Stimulated activated CD4-positive, alpha-beta T cell treated with anti-CD3 and anti-CD28 coated beads, TNF-alpha, amount 100 ng/mL, for 24 hours (primary cell): ENCODE measurements at regions not wholly inside any gene's neighbourhood (a gene's known extent, or its start where the extent isn't known, plus 50 kb on each side); places are given as distances from the start of the nearest gene placed in this dataset.

Source experiments
- DNase-seq, 3 experiments: peaks; one replicate each; pipeline ENCODE4 v3.0.0-alpha.2; 2020; ENCODE audit warnings: low read depth in 3 of 3

GRCh38 chr11:39294648-39295047, 2164.8 kb downstream of the LRRC4C start:
- no peak for DNase-seq

DNA sequence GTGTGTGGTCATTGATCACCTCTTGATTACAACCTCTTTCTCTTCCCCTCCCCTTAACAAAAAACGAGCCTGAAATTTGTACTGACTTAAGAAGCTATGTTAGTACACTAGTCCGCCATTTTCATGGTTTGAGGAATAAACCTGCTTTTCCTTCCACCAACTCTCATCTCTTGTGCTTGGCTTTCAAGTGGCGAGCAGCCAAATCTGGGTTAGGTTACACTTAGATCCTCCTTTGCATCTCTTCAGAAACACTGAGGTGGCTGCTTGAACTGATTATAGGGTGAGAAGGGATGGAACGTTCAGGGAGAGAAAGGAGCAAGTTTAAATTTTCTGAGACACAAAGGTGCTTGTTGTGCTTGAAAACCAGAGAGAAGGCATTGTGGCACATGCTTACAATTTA, 2171.4 kb downstream of the LRRC4C start:
- no peak for DNase-seq

GRCh38 chr11:39268176-39268690, 2191.2 kb downstream of the LRRC4C start:
- DNase-seq, result no peak

DNA sequence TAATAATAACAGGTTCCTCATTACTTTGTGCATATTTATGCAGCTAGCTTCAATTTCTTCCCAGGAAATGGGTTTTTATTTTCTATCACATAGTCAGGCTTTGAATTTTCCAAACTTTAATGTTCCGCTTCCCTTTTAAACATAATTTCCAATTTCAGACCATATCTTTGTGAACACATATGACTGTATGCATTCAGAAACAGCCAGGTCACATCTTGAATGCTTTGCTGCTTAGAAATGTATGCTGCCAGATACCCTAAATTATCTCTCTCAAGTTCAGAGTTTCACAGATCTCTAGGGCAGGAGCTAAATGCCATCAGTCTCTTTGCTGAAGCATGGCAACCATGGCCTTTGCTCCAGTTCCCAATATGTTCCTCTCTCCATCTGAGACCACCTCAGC, 2203.8 kb downstream of the LRRC4C start:
- no peak for DNase-seq

GRCh38 chr11:39249566-39250365, 2209.7 kb downstream of the LRRC4C start:
- no peak for DNase-seq

- DNase-seq, result no peak
Measured at GRCh38 chr11:39247570-39248137, 2211.8 kb downstream of the LRRC4C start.

- no peak for DNase-seq
Measured at GRCh38 chr11:39239553-39239952, 2219.9 kb downstream of the LRRC4C start.

DNA sequence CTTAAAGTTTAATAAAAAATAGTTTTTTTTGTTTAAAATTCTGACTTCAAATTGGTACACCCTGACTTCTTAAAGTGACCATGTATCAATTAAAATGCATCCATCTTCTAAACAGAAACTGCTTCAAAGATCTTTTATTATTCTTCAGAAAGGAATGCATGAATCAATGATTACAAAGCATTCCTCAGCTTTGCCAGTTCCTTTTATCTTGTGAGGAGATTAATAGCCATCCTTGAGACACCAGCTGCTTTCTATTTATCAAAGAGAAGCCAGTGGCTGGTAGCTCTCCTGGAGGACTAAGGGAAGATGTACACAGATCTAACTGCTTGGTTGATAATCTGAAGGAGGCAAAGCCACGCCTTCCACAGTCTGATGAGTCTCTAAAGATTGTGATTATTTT, 2222.5 kb downstream of the LRRC4C start:
- no peak for DNase-seq

- DNase-seq, result no peak
Measured at GRCh38 chr11:39221550-39222138, 2237.8 kb downstream of the LRRC4C start.

DNA sequence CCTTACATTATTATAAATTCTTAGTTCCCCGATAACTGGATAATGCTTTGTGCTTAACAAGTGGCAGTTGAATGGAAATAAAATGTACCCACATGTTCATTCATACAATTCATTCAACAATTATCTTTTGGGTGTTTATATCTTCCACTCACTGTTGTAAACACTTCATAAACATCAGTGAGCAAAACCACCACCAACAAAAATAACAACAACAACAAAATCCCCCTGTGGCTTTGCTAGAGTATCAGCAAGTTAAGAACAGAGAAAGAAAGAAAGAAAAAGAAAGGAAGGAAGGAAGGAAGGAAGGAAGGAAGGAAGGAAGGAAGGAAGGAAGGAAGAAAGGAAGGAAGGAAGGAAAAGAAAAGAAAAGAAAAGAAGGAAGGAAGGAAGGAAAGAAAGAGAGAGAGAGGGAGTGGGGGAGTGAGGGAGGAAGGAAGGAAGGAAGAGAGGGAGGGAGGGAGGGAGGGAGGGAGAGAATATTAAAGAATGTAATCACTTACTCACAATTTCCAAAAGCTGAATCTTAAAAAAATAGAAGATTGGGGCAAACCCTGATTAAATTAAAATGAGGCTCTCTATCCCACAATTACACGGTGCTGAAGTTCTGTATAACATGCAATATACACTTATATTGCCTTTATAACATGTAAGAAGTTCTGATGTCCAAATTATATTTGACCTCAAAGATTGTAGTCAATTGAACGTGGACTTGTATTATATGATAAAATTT, 2238.8 kb downstream of the LRRC4C start:
- DNase-seq, result no peak

DNA sequence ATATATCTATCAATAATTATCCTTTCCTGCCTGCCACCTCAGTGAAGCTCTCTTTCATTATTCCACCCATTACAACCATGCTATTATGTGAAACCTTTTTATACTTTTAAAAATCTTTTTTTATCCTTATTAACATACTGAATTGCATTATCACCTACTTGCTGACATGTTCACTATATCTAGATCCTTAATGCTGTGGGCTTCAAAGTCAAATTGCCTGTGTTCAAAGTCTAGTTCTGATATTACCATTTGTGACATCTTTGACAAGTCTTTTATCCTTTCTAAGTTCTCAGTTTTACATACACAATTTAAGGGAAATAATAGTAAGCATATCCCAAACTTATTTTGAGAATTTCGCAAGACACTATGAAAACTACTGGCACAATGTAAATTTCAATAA, 2239.4 kb downstream of the LRRC4C start:
- no peak for DNase-seq

GRCh38 chr11:39209981-39210380, 2249.5 kb downstream of the LRRC4C start:
- no peak for DNase-seq

DNA sequence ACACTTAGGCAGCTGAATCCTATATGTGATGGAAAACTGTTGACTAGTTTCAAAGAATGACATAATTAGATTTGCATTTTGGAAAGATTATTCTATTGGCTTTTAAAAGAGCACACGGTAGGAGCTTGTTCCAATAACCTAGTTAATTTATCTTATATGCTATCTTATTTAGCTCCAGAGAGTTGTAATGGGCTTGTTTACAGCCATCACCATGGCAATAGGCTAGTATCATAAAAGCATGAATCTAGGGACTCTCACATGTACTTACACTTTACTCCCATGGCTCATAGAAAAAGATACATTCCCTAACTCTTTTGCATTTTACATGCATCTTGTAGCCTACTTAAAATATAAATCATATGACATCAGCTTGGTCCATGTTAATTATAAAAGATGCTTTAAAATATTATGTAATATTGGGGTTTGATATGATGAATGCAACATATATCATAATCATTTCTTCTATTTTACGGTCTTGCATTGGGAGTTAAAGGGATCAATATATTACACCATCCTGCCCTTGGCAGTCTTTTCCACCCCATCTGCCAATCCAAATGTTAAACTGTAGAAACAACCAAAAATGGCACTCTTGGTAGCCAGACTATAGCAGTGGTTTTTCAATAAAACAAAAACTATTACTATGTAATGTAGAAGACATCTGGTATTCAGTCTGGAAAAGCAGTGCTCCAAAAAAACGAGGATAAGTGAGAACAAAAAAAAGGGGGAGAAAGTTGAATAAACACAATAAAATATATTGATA, 2254.0 kb downstream of the LRRC4C start:
- no peak for DNase-seq

DNA sequence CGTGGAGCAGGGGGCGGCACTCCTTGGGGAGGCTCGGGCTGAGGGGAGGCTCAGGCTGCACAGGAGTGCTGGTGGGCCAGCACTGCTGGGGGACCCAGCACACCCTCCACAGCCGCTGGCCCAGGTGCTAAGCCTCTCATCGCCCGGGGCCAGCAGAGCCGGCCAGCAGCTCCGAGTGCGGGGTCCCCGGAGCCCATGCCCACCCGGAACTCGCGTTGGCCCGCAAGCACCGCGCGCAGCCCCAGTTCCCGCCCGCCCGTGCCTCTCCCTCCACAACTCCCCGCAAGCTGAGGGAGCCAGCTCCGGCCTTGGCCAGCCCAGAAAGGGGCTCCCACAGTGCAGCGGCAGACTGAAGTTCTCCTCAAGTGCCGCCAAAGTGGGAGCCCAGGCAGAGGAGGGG, 2266.8 kb downstream of the LRRC4C start:
- no peak for DNase-seq

- no peak for DNase-seq
Measured at GRCh38 chr11:39190751-39191150, 2268.7 kb downstream of the LRRC4C start.

- no peak for DNase-seq
Measured at GRCh38 chr11:39177678-39178077, 2281.8 kb downstream of the LRRC4C start.

- no peak for DNase-seq
Measured at GRCh38 chr11:39174965-39175364, 2284.5 kb downstream of the LRRC4C start.

- DNase-seq, result no peak
Measured at GRCh38 chr11:39174196-39174595, 2285.3 kb downstream of the LRRC4C start.

DNA sequence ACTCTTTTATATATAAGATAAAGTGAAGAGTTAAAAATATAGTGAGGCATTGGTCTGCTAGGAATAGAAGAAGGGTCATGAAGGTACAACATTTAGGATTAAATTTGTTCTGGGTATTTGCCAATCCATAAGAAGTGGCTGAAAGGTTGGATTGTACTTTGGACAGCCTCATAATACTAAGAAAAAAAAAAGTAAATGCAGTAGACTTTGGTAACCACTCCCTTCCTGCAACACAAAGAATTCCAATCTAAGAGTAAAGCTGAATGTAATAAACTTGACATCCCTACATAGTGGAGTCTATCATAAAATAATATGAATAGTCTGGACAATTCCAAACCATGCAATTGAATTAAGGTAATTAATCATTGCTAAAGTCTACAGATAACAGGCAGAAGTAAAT, 2294.4 kb downstream of the LRRC4C start:
- DNase-seq, result no peak

DNA sequence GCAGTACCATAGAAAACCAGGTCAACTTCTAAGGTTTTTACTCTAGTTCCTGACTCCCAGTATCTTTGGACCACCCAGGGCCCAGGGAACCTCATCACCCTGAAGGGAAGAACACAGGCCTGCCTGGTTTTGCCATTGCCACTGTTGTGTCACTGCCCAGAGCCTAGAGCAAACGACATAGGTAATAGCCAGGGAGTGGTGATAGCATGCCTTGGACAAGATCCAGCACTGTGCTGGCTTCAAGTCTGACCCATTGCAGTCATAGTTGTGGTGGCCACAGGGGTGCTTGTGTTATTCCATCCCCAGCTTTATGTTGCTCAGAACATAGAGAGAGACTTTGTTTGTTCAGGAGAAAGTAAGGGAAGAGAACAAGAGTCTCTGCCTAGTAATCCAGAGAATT, 2310.2 kb downstream of the LRRC4C start:
- no peak for DNase-seq

DNA sequence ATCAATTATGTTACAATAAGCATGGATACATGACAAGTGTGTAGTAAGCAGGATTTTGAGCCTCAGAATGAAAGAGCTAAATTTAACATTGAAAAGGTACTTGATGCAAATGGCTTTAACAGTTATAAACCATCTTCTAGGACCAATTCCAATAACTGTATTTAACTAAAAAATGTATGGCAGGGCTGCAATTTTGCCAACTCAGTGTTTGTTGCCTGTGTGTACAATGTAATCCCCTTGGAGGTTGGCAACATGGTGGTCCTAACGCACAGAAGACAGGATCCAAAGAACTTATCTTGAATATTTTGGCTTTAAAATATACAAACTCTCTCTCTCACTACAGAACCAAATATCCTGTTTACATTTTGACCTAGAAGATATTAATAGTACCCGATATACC, 2314.1 kb downstream of the LRRC4C start:
- no peak for DNase-seq
